Mesenchymal stem cell (in vitro differentiated cells and primary cell): ENCODE measurements at regions not wholly inside any gene's neighbourhood (a gene's known extent, or its start where the extent isn't known, plus 50 kb on each side); places are given as distances from the start of the nearest gene placed in this dataset.

Source experiments
- DNase-seq: peaks from one replicate; pipeline ENCODE4 v3.0.0-alpha.2; 2013
- H2AFZ ChIP-seq: one replicate; pipeline ENCODE4 v1.6.1; 2013; ENCODE audit warnings: low read depth, mild to moderate bottlenecking, control low read depth, inconsistent platforms, low read length, moderate library complexity
- H2AK5ac ChIP-seq: 2 replicates; pipeline ENCODE4 v1.6.1; 2013; ENCODE audit warnings: low read length, moderate library complexity, mild to moderate bottlenecking, inconsistent platforms; ENCODE audit not compliant: severe bottlenecking
- H2BK120ac ChIP-seq: one replicate; pipeline ENCODE4 v1.6.1; 2013; ENCODE audit warnings: low read depth, mild to moderate bottlenecking, inconsistent platforms, low read length, moderate library complexity
- H2BK12ac ChIP-seq, 2 experiments: one replicate each; pipeline ENCODE4 v1.6.1; 2013; ENCODE audit warnings: inconsistent platforms in 2 of 2, low read length in 2 of 2, mild to moderate bottlenecking in 2 of 2, moderate library complexity in 2 of 2, control low read depth in 1 of 2
- H2BK15ac ChIP-seq: one replicate; pipeline ENCODE4 v1.6.1; 2013; ENCODE audit warnings: mild to moderate bottlenecking, low read depth, inconsistent platforms; ENCODE audit not compliant: poor library complexity, severe bottlenecking
- H2BK5ac ChIP-seq: 2 replicates; pipeline ENCODE4 v1.6.1; 2013; ENCODE audit warnings: low read depth, mild to moderate bottlenecking, low read length, control low read depth, inconsistent platforms; ENCODE audit not compliant: poor library complexity, severe bottlenecking
- H3K14ac ChIP-seq, 2 experiments: one replicate each; pipeline ENCODE4 v1.6.1; 2013; ENCODE audit warnings: inconsistent platforms in 2 of 2, low read length in 2 of 2, control low read depth in 1 of 2, mild to moderate bottlenecking in 1 of 2, moderate library complexity in 1 of 2
- H3K18ac ChIP-seq, 2 experiments: one replicate each; pipeline ENCODE4 v1.6.1; 2013; ENCODE audit warnings: inconsistent platforms in 2 of 2, low read length in 2 of 2, control low read depth in 1 of 2, low read depth in 1 of 2, mild to moderate bottlenecking in 1 of 2
- H3K23ac ChIP-seq, 2 experiments: one replicate each; pipeline ENCODE4 v1.6.1; 2013; ENCODE audit warnings: inconsistent platforms in 2 of 2, low read length in 2 of 2, mild to moderate bottlenecking in 2 of 2, moderate library complexity in 2 of 2, control low read depth in 1 of 2
- H3K27ac ChIP-seq: 2 replicates; pipeline ENCODE4 v1.5.1; 2013; ENCODE audit warnings: mild to moderate bottlenecking, moderate library complexity, low read length, control low read depth, inconsistent platforms; ENCODE audit not compliant: poor library complexity, severe bottlenecking
- H3K27me3 ChIP-seq, 2 experiments: 2 replicates each; pipeline versions ENCODE4 v1.6.1 to v1.7.0; 2013; ENCODE audit warnings: low read length in 2 of 2, mild to moderate bottlenecking in 2 of 2, moderate library complexity in 2 of 2, control low read depth in 1 of 2, inconsistent platforms in 1 of 2; ENCODE audit not compliant: control insufficient read depth in 1 of 2, insufficient read depth in 1 of 2
- H3K36me3 ChIP-seq, 2 experiments: 2 replicates each; pipeline versions ENCODE4 v1.6.1 to v1.7.0; 2013; ENCODE audit warnings: low read length in 2 of 2, control low read depth in 1 of 2, inconsistent platforms in 1 of 2, low read depth in 1 of 2, mild to moderate bottlenecking in 1 of 2; ENCODE audit not compliant: insufficient read depth in 2 of 2, control insufficient read depth in 1 of 2
- H3K4ac ChIP-seq, 2 experiments: one replicate each; pipeline ENCODE4 v1.6.1; 2013; ENCODE audit warnings: inconsistent platforms in 2 of 2, low read length in 2 of 2, mild to moderate bottlenecking in 2 of 2, moderate library complexity in 2 of 2, control low read depth in 1 of 2, low read depth in 1 of 2
- H3K4me1 ChIP-seq: 2 replicates; pipeline ENCODE4 v1.6.1; 2013; ENCODE audit warnings: low read depth, low read length, control low read depth; ENCODE audit not compliant: control insufficient read depth, insufficient read depth
- H3K4me2 ChIP-seq: 2 replicates; pipeline ENCODE4 v1.6.1; 2013; ENCODE audit warnings: low read length, mild to moderate bottlenecking, inconsistent platforms; ENCODE audit not compliant: poor library complexity, severe bottlenecking
- H3K4me3 ChIP-seq, 2 experiments: 2 replicates each; pipeline versions ENCODE4 v1.5.1 to v1.7.0; 2013; ENCODE audit warnings: low read length in 2 of 2, mild to moderate bottlenecking in 2 of 2, control low read depth in 1 of 2, low read depth in 1 of 2; ENCODE audit not compliant: insufficient read depth in 1 of 2
- H3K79me1 ChIP-seq: replicated peaks from 2 replicates; pipeline ENCODE4 v1.6.1; 2013; ENCODE audit warnings: mild to moderate bottlenecking, control low read depth, low read length, inconsistent platforms; ENCODE audit not compliant: poor library complexity, severe bottlenecking
- H3K9ac ChIP-seq: 2 replicates; pipeline ENCODE4 v1.7.0; 2013; ENCODE audit warnings: mild to moderate bottlenecking, low read length, moderate library complexity
- H3K9me3 ChIP-seq: 2 replicates; pipeline ENCODE4 v1.7.0; 2013; ENCODE audit warnings: mild to moderate bottlenecking, low read length; ENCODE audit not compliant: control insufficient read depth
- H4K8ac ChIP-seq: one replicate; pipeline ENCODE4 v1.6.1; 2013; ENCODE audit warnings: inconsistent platforms, mild to moderate bottlenecking, low read length, moderate library complexity
- H4K91ac ChIP-seq: one replicate; pipeline ENCODE4 v1.6.1; 2013; ENCODE audit warnings: mild to moderate bottlenecking, low read length, inconsistent platforms
- WGBS: methylation state at CpG from one replicate; pipeline ENCODE4 v1.1.7; 2013; ENCODE audit warnings: mixed read lengths; 5-methylcytosine and 5-hydroxymethylcytosine counted together

- no peak overlapping the region for H2BK12ac ChIP-seq
- H3K36me3 ChIP-seq, result no peaks in the 10 kb centered on the region
- H2BK5ac ChIP-seq, result no peak overlapping the region
- no peak overlapping the region for H3K27ac ChIP-seq
- no peak overlapping the region for H3K4ac ChIP-seq
- no peak overlapping the region for H3K23ac ChIP-seq
- no peaks in the 10 kb centered on the region for H3K9me3 ChIP-seq
- H4K8ac ChIP-seq, result no peak overlapping the region
- peak overlapping the region in 1 of 2 experiments; percentile 6 for H3K18ac ChIP-seq
- DNase-seq, result no peak
- peaks cover 4% of the 10 kb centered on the region for H3K4me1 ChIP-seq
- H3K79me1 ChIP-seq, result no peaks in the 10 kb centered on the region
- no peak overlapping the region for H3K4me2 ChIP-seq
- no peak overlapping the region for H3K4me3 ChIP-seq
- no peak overlapping the region for H2BK120ac ChIP-seq
- H4K91ac ChIP-seq, result no peak overlapping the region
- no peak overlapping the region for H2AK5ac ChIP-seq
- H3K14ac ChIP-seq, result peak overlapping the region in 1 of 2 experiments; percentile 6
- no peaks in the 10 kb centered on the region for H3K27me3 ChIP-seq
- H3K9ac ChIP-seq, result no peak overlapping the region
- no peak overlapping the region for H2AFZ ChIP-seq
- H2BK15ac ChIP-seq, result no peak overlapping the region
- 91% methylated on average over 2 of the region's 3 CpGs for WGBS
Observed at GRCh38 chr16:51950118-51950780, 596.7 kb downstream of the TOX3 start.

GRCh38 chr16:51949282-51949681, 597.7 kb downstream of the TOX3 start:
- Histone ChIP-seq H2BK5ac (no peak overlapping the region), H2AK5ac (no peak overlapping the region), H2BK15ac (no peak overlapping the region), H3K79me1 (no peaks in the 10 kb centered on the region), H2AFZ (no peak overlapping the region), H3K14ac (no peak overlapping the region), H4K91ac (no peak overlapping the region), H3K23ac (no peak overlapping the region), H3K18ac (no peak overlapping the region), H2BK12ac (no peak overlapping the region), H3K4me2 (no peak overlapping the region), H3K4ac (no peak overlapping the region), H4K8ac (no peak overlapping the region), H3K9me3 (no peaks in the 10 kb centered on the region), H3K27ac (no peak overlapping the region), H3K4me1 (peaks cover 4% of the 10 kb centered on the region), H3K36me3 (no peaks in the 10 kb centered on the region), H3K27me3 (no peaks in the 10 kb centered on the region), H3K9ac (no peak overlapping the region), H3K4me3 (no peak overlapping the region), H2BK120ac (no peak overlapping the region)
- WGBS, result 100% methylated on average over 1 of the region's 2 CpGs
- DNase-seq, result no peak

- Histone ChIP-seq H3K27ac (no peak overlapping the region), H2BK120ac (no peak overlapping the region), H3K4me1 (no peaks in the 10 kb centered on the region), H3K36me3 (no peaks in the 10 kb centered on the region), H2AK5ac (no peak overlapping the region), H2AFZ (no peak overlapping the region), H3K9ac (no peak overlapping the region), H3K79me1 (no peaks in the 10 kb centered on the region), H3K9me3 (no peaks in the 10 kb centered on the region), H3K14ac (no peak overlapping the region), H3K4ac (no peak overlapping the region), H2BK12ac (no peak overlapping the region), H2BK5ac (no peak overlapping the region), H3K4me3 (no peak overlapping the region), H3K4me2 (no peak overlapping the region), H4K91ac (no peak overlapping the region), H3K23ac (no peak overlapping the region), H3K18ac (no peak overlapping the region), H4K8ac (no peak overlapping the region), H3K27me3 (peaks cover 0 to 3% of the 10 kb centered on the region in 2 experiments), H2BK15ac (no peak overlapping the region)
- DNase-seq, result no peak
Observed at GRCh38 chr16:51941412-51941811, 605.5 kb downstream of the TOX3 start.

- no peaks in the 10 kb centered on the region for H3K79me1 ChIP-seq
- WGBS, result 87% methylated on average over 1 of the region's 1 CpG
- H3K36me3 ChIP-seq, result no peaks in the 10 kb centered on the region
- no peak overlapping the region for H3K4ac ChIP-seq
- DNase-seq, result no peak
- H3K4me1 ChIP-seq, result no peaks in the 10 kb centered on the region
- no peak overlapping the region for H3K23ac ChIP-seq
- H3K4me3 ChIP-seq, result no peak overlapping the region
- no peak overlapping the region for H2BK12ac ChIP-seq
- no peak overlapping the region for H2AFZ ChIP-seq
- no peak overlapping the region for H2BK15ac ChIP-seq
- no peak overlapping the region for H2AK5ac ChIP-seq
- no peak overlapping the region for H2BK120ac ChIP-seq
- H3K18ac ChIP-seq, result no peak overlapping the region
- H3K14ac ChIP-seq, result no peak overlapping the region
- H3K4me2 ChIP-seq, result no peak overlapping the region
- H3K9me3 ChIP-seq, result no peaks in the 10 kb centered on the region
- H2BK5ac ChIP-seq, result no peak overlapping the region
- no peak overlapping the region for H3K27ac ChIP-seq
- peaks cover 0 to 3% of the 10 kb centered on the region in 2 experiments for H3K27me3 ChIP-seq
- H3K9ac ChIP-seq, result no peak overlapping the region
- no peak overlapping the region for H4K8ac ChIP-seq
- H4K91ac ChIP-seq, result no peak overlapping the region
Observed at GRCh38 chr16:51940183-51940582, 606.8 kb downstream of the TOX3 start.
